ENCODE measurements at regions not wholly inside any gene's neighbourhood (a gene's known extent, or its start where the extent isn't known, plus 50 kb on each side); places are given as distances from the start of the nearest gene placed in this dataset.

DNA sequence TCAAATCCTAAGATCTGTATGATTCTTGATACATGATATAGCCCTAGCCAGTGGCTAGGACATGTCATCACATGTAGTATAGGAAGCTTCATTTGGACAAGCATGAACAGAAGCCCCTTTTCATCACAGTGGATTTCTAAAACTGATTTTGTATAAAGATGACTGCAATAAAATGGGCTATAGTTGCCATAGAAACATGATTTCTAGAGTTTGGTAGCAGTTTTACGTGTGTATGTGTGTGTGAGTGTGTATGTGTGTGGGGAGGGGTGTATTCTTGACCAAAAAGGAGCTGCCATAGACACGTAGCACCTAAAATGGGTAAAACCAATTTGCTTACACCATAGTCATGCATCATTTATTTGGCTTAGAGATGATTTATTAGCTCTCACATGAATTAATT is 200.5 kb upstream of the CNR1 start:
- TF ChIP-seq, protein P1, sequence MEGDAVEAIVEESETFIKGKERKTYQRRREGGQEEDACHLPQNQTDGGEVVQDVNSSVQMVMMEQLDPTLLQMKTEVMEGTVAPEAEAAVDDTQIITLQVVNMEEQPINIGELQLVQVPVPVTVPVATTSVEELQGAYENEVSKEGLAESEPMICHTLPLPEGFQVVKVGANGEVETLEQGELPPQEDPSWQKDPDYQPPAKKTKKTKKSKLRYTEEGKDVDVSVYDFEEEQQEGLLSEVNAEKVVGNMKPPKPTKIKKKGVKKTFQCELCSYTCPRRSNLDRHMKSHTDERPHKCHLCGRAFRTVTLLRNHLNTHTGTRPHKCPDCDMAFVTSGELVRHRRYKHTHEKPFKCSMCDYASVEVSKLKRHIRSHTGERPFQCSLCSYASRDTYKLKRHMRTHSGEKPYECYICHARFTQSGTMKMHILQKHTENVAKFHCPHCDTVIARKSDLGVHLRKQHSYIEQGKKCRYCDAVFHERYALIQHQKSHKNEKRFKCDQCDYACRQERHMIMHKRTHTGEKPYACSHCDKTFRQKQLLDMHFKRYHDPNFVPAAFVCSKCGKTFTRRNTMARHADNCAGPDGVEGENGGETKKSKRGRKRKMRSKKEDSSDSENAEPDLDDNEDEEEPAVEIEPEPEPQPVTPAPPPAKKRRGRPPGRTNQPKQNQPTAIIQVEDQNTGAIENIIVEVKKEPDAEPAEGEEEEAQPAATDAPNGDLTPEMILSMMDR (IDR thresholded peaks at IDR 0.05 in 2 of 3, conservative IDR thresholded peaks at IDR 0.05 in 1 of 3; ENCODE audit: control insufficient read depth in 2 of 3, extremely low read depth in 1 of 3, insufficient read depth in 1 of 3, low read depth in 3 of 3, low read length in 3 of 3) = no peak
- TF ChIP-seq CHD2 (IDR thresholded peaks at IDR 0.05; ENCODE audit: borderline replicate concordance, low read depth, low read length) (no peak), EGR1 (IDR thresholded peaks at IDR 0.05; ENCODE audit: borderline replicate concordance in 1 of 2, low read depth in 2 of 2, low read length in 2 of 2) (no peak), SIX5 (IDR thresholded peaks at IDR 0.05; ENCODE audit: low read depth, low read length, severe bottlenecking) (no peak), RAD51 (IDR thresholded peaks at IDR 0.05) (no peak)
